Testis (tissue), 2 donors: ENCODE measurements at regions not wholly inside any gene's neighbourhood (a gene's known extent, or its start where the extent isn't known, plus 50 kb on each side); places are given as distances from the start of the nearest gene placed in this dataset.

Source experiments
- DNase-seq: peaks from one replicate; pipeline ENCODE4 v3.0.0-alpha.2; 2019
- H3K27ac ChIP-seq, 2 donors: fragments of 200-600 bp; sonication (generic); one replicate each; pipeline ENCODE4 v1.5.1; 2019
- H3K27me3 ChIP-seq: fragments of 200-600 bp; sonication (generic); one replicate; pipeline ENCODE4 v1.5.1; 2019
- H3K36me3 ChIP-seq: fragments of 200-600 bp; sonication (generic); one replicate; pipeline ENCODE4 v1.5.1; 2017; ENCODE audit warnings: low read depth; ENCODE audit errors: missing control alignments
- H3K4me1 ChIP-seq: fragments of 200-600 bp; sonication (generic); one replicate; pipeline ENCODE4 v1.5.1; 2019
- H3K4me3 ChIP-seq, 2 donors: fragments of 200-600 bp; sonication (generic); one replicate each; pipeline ENCODE4 v1.5.1; 2017 to 2019
- H3K9me3 ChIP-seq: fragments of 200-600 bp; sonication (generic); one replicate; pipeline ENCODE4 v1.5.1; 2017
- POLR2A ChIP-seq: fragments of 450-650 bp; IDR thresholded peaks from one replicate; pipeline ENCODE4 v1.6.1; 2017; ENCODE audit warnings: antibody characterized with exemption, mild to moderate bottlenecking, moderate library complexity
- WGBS, 2 donors: methylation state at CpG; one replicate each; pipeline ENCODE4 v1.1.5; 2018; 5-methylcytosine and 5-hydroxymethylcytosine counted together
- intact Hi-C: fragments of 100-400 bp; cut with DNase I; formaldehyde crosslinking; loops from one replicate; pipeline ENCODE4 v1.15.1; 2023; ENCODE audit warnings: low total_unique reads
- TF ChIP-seq, protein P1 (sequence below), 3 experiments: fragments of 450-650 bp in 2 of 3; fragments of 200-600 bp in 1 of 3; sonication (generic) in 1 of 3; IDR thresholded peaks; one replicate each; pipeline ENCODE4 v1.5.1; 2016 to 2019; ENCODE audit warnings: antibody characterized with exemption in 3 of 3, mild to moderate bottlenecking in 2 of 3, moderate library complexity in 1 of 3

- H3K4me3 ChIP-seq, result no peak overlapping the region
- no peaks in the 10 kb centered on the region for H3K27me3 ChIP-seq
- no peak for DNase-seq
- intact Hi-C loops, result no loop called here
- no peak for TF ChIP-seq POLR2A
- no peaks in the 10 kb centered on the region for H3K9me3 ChIP-seq
- no peaks in the 10 kb centered on the region for H3K36me3 ChIP-seq
- H3K27ac ChIP-seq, result no peak overlapping the region
- 88 to 92% methylated on average over 3 of the region's 3 CpGs for WGBS, 2 donors
- H3K4me1 ChIP-seq, result no peaks in the 10 kb centered on the region
Observed at GRCh38 chr3:146845361-146845760, 240.2 kb upstream of the PLSCR5 start.

GRCh38 chr3:146843476-146843875 is 238.3 kb upstream of the PLSCR5 start:
- intact Hi-C loops, result no loop called here
- H3K27me3 ChIP-seq, result no peaks in the 10 kb centered on the region
- H3K4me3 ChIP-seq, result no peak overlapping the region
- no peaks in the 10 kb centered on the region for H3K9me3 ChIP-seq
- no peak overlapping the region for H3K27ac ChIP-seq
- no peak for TF ChIP-seq POLR2A
- TF ChIP-seq, protein P1, sequence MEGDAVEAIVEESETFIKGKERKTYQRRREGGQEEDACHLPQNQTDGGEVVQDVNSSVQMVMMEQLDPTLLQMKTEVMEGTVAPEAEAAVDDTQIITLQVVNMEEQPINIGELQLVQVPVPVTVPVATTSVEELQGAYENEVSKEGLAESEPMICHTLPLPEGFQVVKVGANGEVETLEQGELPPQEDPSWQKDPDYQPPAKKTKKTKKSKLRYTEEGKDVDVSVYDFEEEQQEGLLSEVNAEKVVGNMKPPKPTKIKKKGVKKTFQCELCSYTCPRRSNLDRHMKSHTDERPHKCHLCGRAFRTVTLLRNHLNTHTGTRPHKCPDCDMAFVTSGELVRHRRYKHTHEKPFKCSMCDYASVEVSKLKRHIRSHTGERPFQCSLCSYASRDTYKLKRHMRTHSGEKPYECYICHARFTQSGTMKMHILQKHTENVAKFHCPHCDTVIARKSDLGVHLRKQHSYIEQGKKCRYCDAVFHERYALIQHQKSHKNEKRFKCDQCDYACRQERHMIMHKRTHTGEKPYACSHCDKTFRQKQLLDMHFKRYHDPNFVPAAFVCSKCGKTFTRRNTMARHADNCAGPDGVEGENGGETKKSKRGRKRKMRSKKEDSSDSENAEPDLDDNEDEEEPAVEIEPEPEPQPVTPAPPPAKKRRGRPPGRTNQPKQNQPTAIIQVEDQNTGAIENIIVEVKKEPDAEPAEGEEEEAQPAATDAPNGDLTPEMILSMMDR (IDR thresholded peaks at IDR 0.05), result no peak
- no peaks in the 10 kb centered on the region for H3K4me1 ChIP-seq
- DNase-seq, result no peak
- H3K36me3 ChIP-seq, result no peaks in the 10 kb centered on the region
- WGBS, 2 donors, result 93 to 95% methylated on average over 1 of the region's 1 CpG

GRCh38 chr3:146839727-146840375 is 234.7 kb upstream of the PLSCR5 start:
- 76 to 84% methylated on average over 3 of the region's 3 CpGs for WGBS, 2 donors
- intact Hi-C loops, result no loop called here
- Histone ChIP-seq H3K4me1 (no peaks in the 10 kb centered on the region), H3K27me3 (no peaks in the 10 kb centered on the region), H3K27ac (no peak overlapping the region), H3K36me3 (no peaks in the 10 kb centered on the region), H3K4me3 (no peak overlapping the region), H3K9me3 (no peaks in the 10 kb centered on the region)
- DNase-seq, result no peak
- TF ChIP-seq, protein P1 (IDR thresholded peaks at IDR 0.05), result no peak
- TF ChIP-seq POLR2A, result no peak

GRCh38 chr3:146838221-146838620 is 233.1 kb upstream of the PLSCR5 start:
- H3K27ac ChIP-seq, result no peak overlapping the region
- H3K36me3 ChIP-seq, result no peaks in the 10 kb centered on the region
- TF ChIP-seq POLR2A, result no peak
- TF ChIP-seq, protein P1 (IDR thresholded peaks at IDR 0.05), result no peak
- intact Hi-C loops, result no loop called here
- no peak for DNase-seq
- H3K27me3 ChIP-seq, result no peaks in the 10 kb centered on the region
- H3K9me3 ChIP-seq, result no peaks in the 10 kb centered on the region
- no peaks in the 10 kb centered on the region for H3K4me1 ChIP-seq
- 83 to 84% methylated on average over 3 of the region's 3 CpGs for WGBS, 2 donors
- no peak overlapping the region for H3K4me3 ChIP-seq

GRCh38 chr3:146834917-146835316 is 229.8 kb upstream of the PLSCR5 start:
- no peak for TF ChIP-seq POLR2A
- TF ChIP-seq, protein P1 (IDR thresholded peaks at IDR 0.05), result no peak
- Histone ChIP-seq H3K27me3 (no peaks in the 10 kb centered on the region), H3K4me1 (no peaks in the 10 kb centered on the region), H3K36me3 (no peaks in the 10 kb centered on the region), H3K4me3 (no peak overlapping the region), H3K27ac (no peak overlapping the region), H3K9me3 (no peaks in the 10 kb centered on the region)
- intact Hi-C loops, result no loop called here
- no peak for DNase-seq
